ENCODE measurements at regions not wholly inside any gene's neighbourhood (a gene's known extent, or its start where the extent isn't known, plus 50 kb on each side); places are given as distances from the start of the nearest gene placed in this dataset.
A peak's percentile ranks its signal among the peaks of the same experiment; 100 is the strongest.

DNA sequence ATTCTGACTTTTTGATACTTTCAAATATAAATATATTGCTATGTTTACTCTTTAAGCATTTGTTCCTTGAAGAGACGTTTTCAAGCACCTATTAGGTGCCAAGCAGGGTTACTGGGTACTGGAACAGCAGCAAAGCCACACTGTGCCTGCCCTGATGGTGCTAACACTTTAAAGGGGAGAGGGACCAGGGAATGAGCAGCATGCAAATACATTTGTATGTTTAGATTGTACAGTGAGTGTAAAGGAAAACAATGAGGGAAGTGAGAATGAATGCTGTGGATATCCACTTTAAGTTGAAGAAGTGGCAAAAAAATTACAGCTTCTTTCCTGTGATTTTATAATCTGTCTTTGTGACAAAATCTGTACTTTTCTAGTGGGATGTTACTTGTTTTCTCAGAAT, 400.2 kb upstream of the ATP11B start:
- no peaks in the 10 kb centered on the region for H3K36me3 ChIP-seq (ENCODE audit: control insufficient read depth, low read length)
- peak overlapping the region; percentile 44 for H3K4me3 ChIP-seq (ENCODE audit: low read length)
- TF ChIP-seq EZH2phosphoT487 (IDR thresholded peaks at IDR 0.05; ENCODE audit: borderline replicate concordance, low read length) = no peak
- TF ChIP-seq, protein P1, sequence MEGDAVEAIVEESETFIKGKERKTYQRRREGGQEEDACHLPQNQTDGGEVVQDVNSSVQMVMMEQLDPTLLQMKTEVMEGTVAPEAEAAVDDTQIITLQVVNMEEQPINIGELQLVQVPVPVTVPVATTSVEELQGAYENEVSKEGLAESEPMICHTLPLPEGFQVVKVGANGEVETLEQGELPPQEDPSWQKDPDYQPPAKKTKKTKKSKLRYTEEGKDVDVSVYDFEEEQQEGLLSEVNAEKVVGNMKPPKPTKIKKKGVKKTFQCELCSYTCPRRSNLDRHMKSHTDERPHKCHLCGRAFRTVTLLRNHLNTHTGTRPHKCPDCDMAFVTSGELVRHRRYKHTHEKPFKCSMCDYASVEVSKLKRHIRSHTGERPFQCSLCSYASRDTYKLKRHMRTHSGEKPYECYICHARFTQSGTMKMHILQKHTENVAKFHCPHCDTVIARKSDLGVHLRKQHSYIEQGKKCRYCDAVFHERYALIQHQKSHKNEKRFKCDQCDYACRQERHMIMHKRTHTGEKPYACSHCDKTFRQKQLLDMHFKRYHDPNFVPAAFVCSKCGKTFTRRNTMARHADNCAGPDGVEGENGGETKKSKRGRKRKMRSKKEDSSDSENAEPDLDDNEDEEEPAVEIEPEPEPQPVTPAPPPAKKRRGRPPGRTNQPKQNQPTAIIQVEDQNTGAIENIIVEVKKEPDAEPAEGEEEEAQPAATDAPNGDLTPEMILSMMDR (IDR thresholded peaks at IDR 0.05; ENCODE audit: low read depth, low read length, poor library complexity, severe bottlenecking) = no peak
- no peaks in the 10 kb centered on the region for H3K9me2 ChIP-seq (replicated peaks; ENCODE audit: control insufficient read depth, low read length)
- H3K9me3 ChIP-seq (ENCODE audit: control insufficient read depth, insufficient read depth, low read length) = peaks cover 5% of the 10 kb centered on the region; the same call in 1 of the 2 replicates
- H3K27ac ChIP-seq (ENCODE audit: low read depth, low read length) = peak overlapping the region; percentile 62
- no peaks in the 10 kb centered on the region for H3K27me3 ChIP-seq (ENCODE audit: control insufficient read depth, low read length)
- no peaks in the 10 kb centered on the region for H4K20me1 ChIP-seq (ENCODE audit: control insufficient read depth, insufficient read depth, low read depth, low read length)
- peaks cover 6% of the 10 kb centered on the region; the same call in 1 of the 2 replicates for H3F3A ChIP-seq (ENCODE audit: control insufficient read depth, insufficient read depth)
- no peaks in the 10 kb centered on the region for H3K79me2 ChIP-seq (ENCODE audit: control insufficient read depth, low read length)
- peaks cover 48% of the 10 kb centered on the region for H3K4me1 ChIP-seq (ENCODE audit: control insufficient read depth, low read length)
- peak overlapping the region; percentile 57 for H3K4me2 ChIP-seq (ENCODE audit: low read length)

DNA sequence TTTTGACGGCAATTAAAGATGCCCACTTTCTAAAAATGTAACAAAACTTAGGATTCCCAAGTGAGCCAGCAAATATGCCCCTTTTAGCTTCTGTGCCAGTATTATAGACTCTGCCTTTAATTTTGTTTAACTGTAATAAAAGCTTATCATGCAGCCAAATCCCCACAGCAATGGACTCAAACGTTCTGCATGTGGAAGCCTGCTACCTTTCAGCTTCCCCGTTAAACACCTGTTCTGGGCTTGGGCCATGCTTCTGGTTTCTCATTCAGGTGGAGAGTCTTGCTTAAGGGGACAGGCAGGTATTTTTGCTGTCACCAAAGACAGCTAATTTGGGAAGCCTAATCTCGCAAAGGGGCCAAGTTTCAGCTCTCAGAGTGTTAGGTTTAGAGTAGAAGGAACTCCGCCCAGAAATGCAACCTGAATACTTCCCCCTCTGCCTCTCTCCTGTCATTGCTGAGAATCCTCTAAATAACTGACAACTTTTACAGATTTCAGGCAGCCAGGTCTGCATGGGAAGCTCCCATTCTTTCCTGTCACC, 399.4 kb upstream of the ATP11B start:
- Histone ChIP-seq H3K27me3 (ENCODE audit: control insufficient read depth, low read length) (no peaks in the 10 kb centered on the region), H3K9me3 (ENCODE audit: control insufficient read depth, insufficient read depth, low read length) (peaks cover 2% of the 10 kb centered on the region; the same call in 1 of the 2 replicates), H3K27ac (ENCODE audit: low read depth, low read length) (peak overlapping the region; percentile 62), H4K20me1 (ENCODE audit: control insufficient read depth, insufficient read depth, low read depth, low read length) (no peaks in the 10 kb centered on the region), H3K9me2 (replicated peaks; ENCODE audit: control insufficient read depth, low read length) (no peaks in the 10 kb centered on the region), H3K4me3 (ENCODE audit: low read length) (peak overlapping the region; percentile 44), H3K36me3 (ENCODE audit: control insufficient read depth, low read length) (no peaks in the 10 kb centered on the region), H3F3A (ENCODE audit: control insufficient read depth, insufficient read depth) (peaks cover 6% of the 10 kb centered on the region; the same call in 1 of the 2 replicates), H3K79me2 (ENCODE audit: control insufficient read depth, low read length) (no peaks in the 10 kb centered on the region), H3K4me1 (ENCODE audit: control insufficient read depth, low read length) (peaks cover 48% of the 10 kb centered on the region), H3K4me2 (ENCODE audit: low read length) (peak overlapping the region; percentile 57)
- TF ChIP-seq, protein P1 (IDR thresholded peaks at IDR 0.05; ENCODE audit: low read depth, low read length, poor library complexity, severe bottlenecking) = no peak

GRCh38 chr3:182397164-182397563, 396.1 kb upstream of the ATP11B start:
- H3K9me3 ChIP-seq (ENCODE audit: control insufficient read depth, insufficient read depth, low read length) = no peaks in the 10 kb centered on the region
- H4K20me1 ChIP-seq (ENCODE audit: control insufficient read depth, insufficient read depth, low read depth, low read length) = no peaks in the 10 kb centered on the region
- H3F3A ChIP-seq (ENCODE audit: control insufficient read depth, insufficient read depth) = peaks cover 6% of the 10 kb centered on the region; the same call in 1 of the 2 replicates
- no peaks in the 10 kb centered on the region for H3K27me3 ChIP-seq (ENCODE audit: control insufficient read depth, low read length)
- no peaks in the 10 kb centered on the region for H3K9me2 ChIP-seq (replicated peaks; ENCODE audit: control insufficient read depth, low read length)
- no peak overlapping the region for H3K27ac ChIP-seq (ENCODE audit: low read depth, low read length)
- H3K4me2 ChIP-seq (ENCODE audit: low read length) = no peak overlapping the region
- H3K4me1 ChIP-seq (ENCODE audit: control insufficient read depth, low read length) = peaks cover 69% of the 10 kb centered on the region
- H3K36me3 ChIP-seq (ENCODE audit: control insufficient read depth, low read length) = no peaks in the 10 kb centered on the region
- no peak for TF ChIP-seq EZH2phosphoT487 (IDR thresholded peaks at IDR 0.05; ENCODE audit: borderline replicate concordance, low read length)
- TF ChIP-seq, protein P1 (IDR thresholded peaks at IDR 0.05; ENCODE audit: low read depth, low read length, poor library complexity, severe bottlenecking) = no peak
- H3K4me3 ChIP-seq (ENCODE audit: low read length) = no peak overlapping the region
- no peaks in the 10 kb centered on the region for H3K79me2 ChIP-seq (ENCODE audit: control insufficient read depth, low read length)
